Liver (tissue), 8 donors: ENCODE measurements at regions not wholly inside any gene's neighbourhood (a gene's known extent, or its start where the extent isn't known, plus 50 kb on each side); places are given as distances from the start of the nearest gene placed in this dataset.

Experiments
- DNase-seq: peaks from one replicate; pipeline ENCODE4 v3.0.0-alpha.2; 2017; ENCODE audit warnings: low spot score
- H3K27ac ChIP-seq, 2 donors: one replicate each; pipeline ENCODE4 v1.7.0; 2013; ENCODE audit warnings: inconsistent platforms in 2 of 2, low read length in 2 of 2, control low read depth in 1 of 2, low read depth in 1 of 2, mild to moderate bottlenecking in 1 of 2
- H3K27me3 ChIP-seq, 4 donors: one replicate each; pipeline versions ENCODE4 v1.6.1 to v1.7.0; 2013; ENCODE audit warnings: low read length in 3 of 4, inconsistent platforms in 1 of 4, mild to moderate bottlenecking in 1 of 4, moderate library complexity in 1 of 4; ENCODE audit not compliant: control insufficient read depth in 4 of 4, insufficient read depth in 4 of 4
- H3K36me3 ChIP-seq, 4 donors: one replicate each; pipeline versions ENCODE4 v1.6.1 to v1.7.0; 2013; ENCODE audit warnings: low read length in 3 of 4, mild to moderate bottlenecking in 3 of 4, low read depth in 1 of 4, moderate library complexity in 1 of 4; ENCODE audit not compliant: control insufficient read depth in 4 of 4, insufficient read depth in 3 of 4
- H3K4me1 ChIP-seq, 4 donors: one replicate each; pipeline versions ENCODE4 v1.6.1 to v1.7.0; 2013; ENCODE audit warnings: low read length in 3 of 4, mild to moderate bottlenecking in 3 of 4, moderate library complexity in 1 of 4; ENCODE audit not compliant: control insufficient read depth in 4 of 4, insufficient read depth in 4 of 4
- H3K4me3 ChIP-seq, 3 donors: one replicate each; pipeline versions ENCODE4 v1.6.1 to v1.7.0; 2013; ENCODE audit warnings: low read length in 3 of 3, control low read depth in 1 of 3, low read depth in 1 of 3, mild to moderate bottlenecking in 1 of 3
- H3K9ac ChIP-seq, 2 donors: one replicate each; pipeline ENCODE4 v1.7.0; 2013; ENCODE audit warnings: low read length in 2 of 2, mild to moderate bottlenecking in 2 of 2, moderate library complexity in 2 of 2, control low read depth in 1 of 2, low read depth in 1 of 2
- H3K9me3 ChIP-seq, 4 donors: one replicate each; pipeline versions ENCODE4 v1.6.1 to v1.7.0; 2013; ENCODE audit warnings: low read length in 3 of 4; ENCODE audit not compliant: control insufficient read depth in 4 of 4
- ATF3 ChIP-seq: IDR thresholded peaks from 2 replicates; pipeline ENCODE4 v1.6.1; 2016; ENCODE audit warnings: antibody characterized with exemption
- EGR1 ChIP-seq, 2 donors: IDR thresholded peaks; 2 replicates each; pipeline ENCODE4 v1.6.1; 2016 to 2018; ENCODE audit warnings: antibody characterized with exemption in 2 of 2, low read depth in 2 of 2
- FOXA1 ChIP-seq: IDR thresholded peaks from 2 replicates; pipeline ENCODE4 v1.6.1; 2016; ENCODE audit warnings: antibody characterized with exemption
- FOXA2 ChIP-seq: IDR thresholded peaks from 2 replicates; pipeline ENCODE4 v1.6.1; 2016; ENCODE audit warnings: antibody characterized with exemption
- GABPA ChIP-seq, 2 donors: IDR thresholded peaks in 1 of 2; conservative IDR thresholded peaks in 1 of 2; 2 replicates each; pipeline ENCODE4 v1.6.1; 2016; ENCODE audit warnings: antibody characterized with exemption in 2 of 2, mild to moderate bottlenecking in 1 of 2, moderate library complexity in 1 of 2
- HNF4A ChIP-seq, 2 donors: conservative IDR thresholded peaks; 2 replicates each; pipeline ENCODE4 v1.6.1; 2016; ENCODE audit warnings: antibody characterized with exemption in 2 of 2, mild to moderate bottlenecking in 2 of 2
- HNF4G ChIP-seq: IDR thresholded peaks from 2 replicates; pipeline ENCODE4 v1.6.1; 2016; ENCODE audit warnings: antibody characterized with exemption
- JUND ChIP-seq, 2 donors: IDR thresholded peaks; 2 replicates each; pipeline ENCODE4 v1.6.1; 2016; ENCODE audit warnings: antibody characterized with exemption in 2 of 2
- MAX ChIP-seq: IDR thresholded peaks from 2 replicates; pipeline ENCODE4 v1.6.1; 2016; ENCODE audit warnings: antibody characterized with exemption
- NR2F2 ChIP-seq: IDR thresholded peaks from 2 replicates; pipeline ENCODE4 v1.6.1; 2016; ENCODE audit warnings: antibody characterized with exemption
- RAD21 ChIP-seq, 2 donors: IDR thresholded peaks; 2 replicates each; pipeline ENCODE4 v1.6.1; 2016; ENCODE audit warnings: antibody characterized with exemption in 2 of 2, mild to moderate bottlenecking in 2 of 2
- RXRA ChIP-seq, 2 donors: IDR thresholded peaks; 2 replicates each; pipeline ENCODE4 v1.6.1; 2017 to 2018; ENCODE audit warnings: antibody characterized with exemption in 2 of 2, mild to moderate bottlenecking in 1 of 2
- SP1 ChIP-seq: IDR thresholded peaks from 2 replicates; pipeline ENCODE4 v1.6.1; 2018; ENCODE audit warnings: antibody characterized with exemption, mild to moderate bottlenecking
- TAF1 ChIP-seq: conservative IDR thresholded peaks from 2 replicates; pipeline ENCODE4 v1.6.1; 2016; ENCODE audit warnings: antibody characterized with exemption, mild to moderate bottlenecking
- YY1 ChIP-seq: IDR thresholded peaks from 2 replicates; pipeline ENCODE4 v1.6.1; 2016; ENCODE audit warnings: antibody characterized with exemption, mild to moderate bottlenecking
- ZBTB33 ChIP-seq: IDR thresholded peaks from 2 replicates; pipeline ENCODE4 v1.6.1; 2016; ENCODE audit warnings: antibody characterized with exemption
- WGBS: extraction: QIAGEN DNeasy Blood & Tissue Kit; methylation state at CpG from one replicate; pipeline ENCODE4 v1.1.7; 2013; 5-methylcytosine and 5-hydroxymethylcytosine counted together
- TF ChIP-seq, protein P1 (sequence below): IDR thresholded peaks from 2 replicates; pipeline ENCODE4 v1.6.1; 2016; ENCODE audit warnings: antibody characterized with exemption, mild to moderate bottlenecking
- TF ChIP-seq, protein P2 (sequence below): fragments of 150-350 bp; IDR thresholded peaks from 2 replicates; pipeline ENCODE4 v1.5.1; 2017; ENCODE audit warnings: improper control_type of control experiment, low read depth, low read length; ENCODE audit not compliant: missing input control
- donor health status: healthy.
- donor health status: healthy.
- donor health status: healthy.
- donor health status: healthy.
- donor health status: healthy.

GRCh38 chr5:15320871-15321270, 179.1 kb upstream of the FBXL7 start:
- WGBS = 96% methylated on average over 1 of the region's 1 CpG
- Histone ChIP-seq H3K4me1 (peaks cover 0 to 5% (median 1%) of the 10 kb centered on the region in 4 donors), H3K4me3 (no peak overlapping the region), H3K36me3 (no peaks in the 10 kb centered on the region), H3K9me3 (no peaks in the 10 kb centered on the region), H3K9ac (no peak overlapping the region), H3K27ac (no peak overlapping the region), H3K27me3 (no peaks in the 10 kb centered on the region)
- no peak for DNase-seq
- TF ChIP-seq FOXA2 (no peak), GABPA (IDR thresholded peaks at IDR 0.05 in 1 of 2, conservative IDR thresholded peaks at IDR 0.05 in 1 of 2) (no peak), HNF4G (no peak), NR2F2 (no peak), YY1 (no peak), ZBTB33 (no peak), RXRA (IDR thresholded peaks at IDR 0.05) (no peak), HNF4A (conservative IDR thresholded peaks at IDR 0.05) (no peak), ATF3 (no peak), SP1 (no peak), EGR1 (IDR thresholded peaks at IDR 0.05; ENCODE audit: low read depth in 2 of 2) (no peak), FOXA1 (no peak), RAD21 (IDR thresholded peaks at IDR 0.05) (no peak), MAX (no peak), TAF1 (no peak), JUND (IDR thresholded peaks at IDR 0.05) (no peak)
- TF ChIP-seq, protein P1, sequence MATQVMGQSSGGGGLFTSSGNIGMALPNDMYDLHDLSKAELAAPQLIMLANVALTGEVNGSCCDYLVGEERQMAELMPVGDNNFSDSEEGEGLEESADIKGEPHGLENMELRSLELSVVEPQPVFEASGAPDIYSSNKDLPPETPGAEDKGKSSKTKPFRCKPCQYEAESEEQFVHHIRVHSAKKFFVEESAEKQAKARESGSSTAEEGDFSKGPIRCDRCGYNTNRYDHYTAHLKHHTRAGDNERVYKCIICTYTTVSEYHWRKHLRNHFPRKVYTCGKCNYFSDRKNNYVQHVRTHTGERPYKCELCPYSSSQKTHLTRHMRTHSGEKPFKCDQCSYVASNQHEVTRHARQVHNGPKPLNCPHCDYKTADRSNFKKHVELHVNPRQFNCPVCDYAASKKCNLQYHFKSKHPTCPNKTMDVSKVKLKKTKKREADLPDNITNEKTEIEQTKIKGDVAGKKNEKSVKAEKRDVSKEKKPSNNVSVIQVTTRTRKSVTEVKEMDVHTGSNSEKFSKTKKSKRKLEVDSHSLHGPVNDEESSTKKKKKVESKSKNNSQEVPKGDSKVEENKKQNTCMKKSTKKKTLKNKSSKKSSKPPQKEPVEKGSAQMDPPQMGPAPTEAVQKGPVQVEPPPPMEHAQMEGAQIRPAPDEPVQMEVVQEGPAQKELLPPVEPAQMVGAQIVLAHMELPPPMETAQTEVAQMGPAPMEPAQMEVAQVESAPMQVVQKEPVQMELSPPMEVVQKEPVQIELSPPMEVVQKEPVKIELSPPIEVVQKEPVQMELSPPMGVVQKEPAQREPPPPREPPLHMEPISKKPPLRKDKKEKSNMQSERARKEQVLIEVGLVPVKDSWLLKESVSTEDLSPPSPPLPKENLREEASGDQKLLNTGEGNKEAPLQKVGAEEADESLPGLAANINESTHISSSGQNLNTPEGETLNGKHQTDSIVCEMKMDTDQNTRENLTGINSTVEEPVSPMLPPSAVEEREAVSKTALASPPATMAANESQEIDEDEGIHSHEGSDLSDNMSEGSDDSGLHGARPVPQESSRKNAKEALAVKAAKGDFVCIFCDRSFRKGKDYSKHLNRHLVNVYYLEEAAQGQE = no peak
- TF ChIP-seq, protein P2, sequence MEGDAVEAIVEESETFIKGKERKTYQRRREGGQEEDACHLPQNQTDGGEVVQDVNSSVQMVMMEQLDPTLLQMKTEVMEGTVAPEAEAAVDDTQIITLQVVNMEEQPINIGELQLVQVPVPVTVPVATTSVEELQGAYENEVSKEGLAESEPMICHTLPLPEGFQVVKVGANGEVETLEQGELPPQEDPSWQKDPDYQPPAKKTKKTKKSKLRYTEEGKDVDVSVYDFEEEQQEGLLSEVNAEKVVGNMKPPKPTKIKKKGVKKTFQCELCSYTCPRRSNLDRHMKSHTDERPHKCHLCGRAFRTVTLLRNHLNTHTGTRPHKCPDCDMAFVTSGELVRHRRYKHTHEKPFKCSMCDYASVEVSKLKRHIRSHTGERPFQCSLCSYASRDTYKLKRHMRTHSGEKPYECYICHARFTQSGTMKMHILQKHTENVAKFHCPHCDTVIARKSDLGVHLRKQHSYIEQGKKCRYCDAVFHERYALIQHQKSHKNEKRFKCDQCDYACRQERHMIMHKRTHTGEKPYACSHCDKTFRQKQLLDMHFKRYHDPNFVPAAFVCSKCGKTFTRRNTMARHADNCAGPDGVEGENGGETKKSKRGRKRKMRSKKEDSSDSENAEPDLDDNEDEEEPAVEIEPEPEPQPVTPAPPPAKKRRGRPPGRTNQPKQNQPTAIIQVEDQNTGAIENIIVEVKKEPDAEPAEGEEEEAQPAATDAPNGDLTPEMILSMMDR = no peak
